ENCODE measurements at regions not wholly inside any gene's neighbourhood (a gene's known extent, or its start where the extent isn't known, plus 50 kb on each side); places are given as distances from the start of the nearest gene placed in this dataset.

DNA sequence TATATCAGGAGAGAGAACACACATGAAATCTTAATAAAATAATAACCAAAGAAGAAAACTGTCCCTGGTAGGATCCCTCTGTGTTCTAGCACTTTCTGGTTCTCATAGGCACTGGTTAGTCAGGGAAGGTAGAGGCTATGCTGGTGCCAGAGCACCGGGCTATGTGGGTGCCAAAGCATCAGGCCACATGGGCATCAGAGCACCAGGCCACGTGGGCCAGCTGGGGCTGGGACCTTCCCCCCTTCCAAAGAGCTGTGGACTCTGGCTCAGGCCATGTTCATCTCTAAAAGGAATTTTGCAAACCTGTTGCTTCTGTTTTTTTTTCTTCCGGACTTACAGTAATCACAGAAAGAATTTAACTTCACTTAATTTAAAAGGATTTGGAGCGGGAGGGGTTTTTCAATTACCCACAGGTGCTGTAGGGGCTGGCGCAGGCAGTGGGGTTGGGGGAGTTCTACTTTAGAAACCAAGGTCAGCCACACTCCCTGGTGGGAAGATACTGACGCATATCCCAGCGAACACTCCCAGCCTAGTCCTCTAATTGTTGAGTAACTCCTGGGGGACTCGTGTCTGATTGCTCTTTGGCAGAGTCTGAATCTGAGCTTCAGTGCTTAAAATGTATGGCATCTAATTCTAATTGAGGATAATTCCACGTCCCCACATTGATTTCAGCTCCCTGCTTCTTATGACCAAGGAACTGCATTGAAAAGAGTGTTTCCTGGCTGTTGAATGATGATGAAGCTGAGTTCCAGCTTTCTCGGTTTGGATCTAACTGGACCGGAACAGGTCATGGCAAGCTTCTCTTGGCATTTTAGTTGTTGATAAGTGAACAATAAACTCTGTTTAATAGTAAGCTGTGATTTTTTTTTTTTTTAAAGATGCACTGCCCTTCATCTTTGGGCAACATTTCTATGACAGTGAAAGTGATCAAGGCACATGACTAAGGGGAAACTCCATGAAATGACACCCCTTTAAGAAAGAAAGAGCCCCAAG is 110.7 kb upstream of the FZD8 start:
- Mint-ChIP-seq H3K4me3 (no peak overlapping the region), H3K27me3 (no peaks in the 10 kb centered on the region), H3K4me1 (no peaks in the 10 kb centered on the region), H3K36me3 (no peaks in the 10 kb centered on the region), H3K27ac (no peak overlapping the region), H3K9me3 (no peaks in the 10 kb centered on the region)
- no peak for ATAC-seq (ENCODE audit: low read depth)
- no peak for DNase-seq (ENCODE audit: low spot score in 2 of 2)

DNA sequence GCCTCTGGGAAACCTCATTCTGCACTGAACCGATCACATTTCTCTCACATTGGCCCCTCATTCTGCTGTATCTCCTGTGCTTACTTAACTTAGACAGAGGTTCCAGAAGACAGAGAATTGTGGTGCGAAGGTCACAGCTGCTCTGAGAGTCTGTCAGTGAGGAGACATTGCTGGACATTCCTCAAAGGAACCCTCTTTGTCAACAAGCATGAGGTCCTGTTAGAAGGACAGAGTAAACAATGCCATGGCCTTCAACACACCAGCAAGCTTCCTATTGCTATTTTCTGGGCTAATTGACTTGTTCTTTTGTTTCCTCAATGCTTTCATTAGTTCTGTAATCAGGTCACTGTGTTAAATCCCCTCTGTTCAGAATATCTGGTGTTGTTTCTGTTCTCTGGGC is 109.3 kb upstream of the FZD8 start:
- H3K4me3 Mint-ChIP-seq, result no peak overlapping the region
- DNase-seq (ENCODE audit: low spot score in 2 of 2) (no peak), ATAC-seq (ENCODE audit: low read depth) (no peak)
- H3K36me3 Mint-ChIP-seq, result no peaks in the 10 kb centered on the region
- no peaks in the 10 kb centered on the region for H3K9me3 Mint-ChIP-seq
- H3K27me3 Mint-ChIP-seq, result peaks cover 3% of the 10 kb centered on the region
- H3K27ac Mint-ChIP-seq, result no peak overlapping the region
- no peaks in the 10 kb centered on the region for H3K4me1 Mint-ChIP-seq

DNA sequence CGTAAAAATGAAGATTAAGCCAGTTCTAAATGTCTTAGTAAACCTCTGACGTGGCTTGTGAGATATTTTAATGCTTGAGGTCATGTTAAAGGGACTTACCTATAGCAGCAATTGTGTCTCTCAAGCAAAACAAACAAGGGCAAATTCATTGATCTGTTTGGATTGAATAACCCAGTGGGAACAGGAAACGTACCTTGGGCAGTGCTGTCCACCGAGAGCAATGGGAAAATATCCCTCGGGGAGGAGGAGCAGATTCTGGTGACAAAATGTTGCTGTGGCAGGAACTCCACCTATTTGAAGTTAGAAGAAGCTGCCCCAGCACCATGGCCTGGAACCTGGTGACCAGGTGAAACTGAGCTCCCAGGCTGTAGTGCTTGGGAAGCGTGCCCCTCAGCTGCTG is 107.1 kb upstream of the FZD8 start:
- DNase-seq (ENCODE audit: low spot score in 2 of 2) (no peak), ATAC-seq (ENCODE audit: low read depth) (no peak)
- Mint-ChIP-seq H3K4me1 (no peaks in the 10 kb centered on the region), H3K27ac (no peak overlapping the region), H3K36me3 (no peaks in the 10 kb centered on the region), H3K9me3 (no peaks in the 10 kb centered on the region), H3K4me3 (no peak overlapping the region), H3K27me3 (peaks cover 3% of the 10 kb centered on the region)

DNA sequence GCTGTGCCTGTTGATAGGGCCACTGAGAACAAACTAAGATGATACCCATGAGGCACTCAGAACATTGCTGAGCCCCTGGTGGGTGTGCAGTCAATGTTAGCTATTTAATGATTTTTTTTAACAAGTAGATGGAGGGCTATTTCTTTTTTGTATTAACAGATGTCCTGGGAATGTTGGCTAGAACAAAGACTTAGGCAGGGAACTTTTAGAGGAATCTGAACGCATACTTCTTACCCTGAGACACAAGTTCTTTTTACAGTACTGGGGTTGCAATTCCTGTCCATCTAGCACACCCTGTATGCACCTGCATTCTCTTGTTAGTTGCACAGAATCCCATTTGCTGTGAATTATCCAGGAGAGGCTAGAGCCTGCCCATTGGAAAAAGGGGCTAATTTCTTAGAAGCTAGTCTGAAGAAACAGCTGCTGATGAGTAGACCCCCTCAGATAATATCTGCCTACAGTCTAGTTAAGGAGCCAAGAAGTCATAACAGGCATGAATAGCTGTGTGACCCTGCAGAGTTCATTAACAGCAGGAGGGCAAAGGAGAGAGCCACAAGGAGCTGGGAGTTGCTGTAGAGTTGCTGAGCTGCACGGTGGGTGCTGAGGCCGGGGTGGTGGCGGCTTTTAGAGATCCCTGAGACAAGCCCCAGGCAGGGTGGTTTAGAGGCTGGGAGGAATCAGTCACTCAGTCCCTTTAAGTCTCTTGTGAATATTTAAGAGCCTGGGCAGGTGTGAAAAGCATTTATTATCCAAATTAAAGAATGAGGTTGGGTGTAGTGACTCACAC is 103.7 kb upstream of the FZD8 start:
- DNase-seq (ENCODE audit: low spot score in 2 of 2) (no peak), ATAC-seq (ENCODE audit: low read depth) (no peak)
- Mint-ChIP-seq H3K4me3 (no peak overlapping the region), H3K27ac (no peak overlapping the region), H3K9me3 (no peaks in the 10 kb centered on the region), H3K27me3 (peaks cover 3% of the 10 kb centered on the region), H3K4me1 (no peaks in the 10 kb centered on the region), H3K36me3 (no peaks in the 10 kb centered on the region)

DNA sequence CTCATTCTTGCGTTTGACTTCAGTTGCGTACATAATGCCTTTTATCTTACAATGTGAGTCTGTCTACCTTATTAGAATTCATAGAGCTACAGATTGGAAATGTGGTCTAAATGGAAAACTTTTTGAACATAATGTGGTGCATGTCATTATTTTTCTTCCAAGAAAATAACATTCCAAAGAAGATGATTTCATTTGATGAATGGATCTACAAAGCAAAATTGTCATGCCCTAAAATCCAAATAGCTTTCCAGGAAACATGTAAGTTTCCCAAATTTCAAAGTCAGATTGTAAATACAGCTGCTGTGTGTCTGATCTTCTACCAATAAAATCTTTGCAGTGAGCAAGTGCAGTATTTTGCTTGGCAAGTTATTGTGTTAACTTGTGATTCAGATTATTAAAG is 101.8 kb upstream of the FZD8 start:
- H3K27ac Mint-ChIP-seq, result no peak overlapping the region
- no peaks in the 10 kb centered on the region for H3K4me1 Mint-ChIP-seq
- DNase-seq (ENCODE audit: low spot score in 2 of 2) (no peak), ATAC-seq (ENCODE audit: low read depth) (no peak)
- H3K9me3 Mint-ChIP-seq, result no peaks in the 10 kb centered on the region
- no peaks in the 10 kb centered on the region for H3K36me3 Mint-ChIP-seq
- peaks cover 5% of the 10 kb centered on the region for H3K27me3 Mint-ChIP-seq
- no peak overlapping the region for H3K4me3 Mint-ChIP-seq

DNA sequence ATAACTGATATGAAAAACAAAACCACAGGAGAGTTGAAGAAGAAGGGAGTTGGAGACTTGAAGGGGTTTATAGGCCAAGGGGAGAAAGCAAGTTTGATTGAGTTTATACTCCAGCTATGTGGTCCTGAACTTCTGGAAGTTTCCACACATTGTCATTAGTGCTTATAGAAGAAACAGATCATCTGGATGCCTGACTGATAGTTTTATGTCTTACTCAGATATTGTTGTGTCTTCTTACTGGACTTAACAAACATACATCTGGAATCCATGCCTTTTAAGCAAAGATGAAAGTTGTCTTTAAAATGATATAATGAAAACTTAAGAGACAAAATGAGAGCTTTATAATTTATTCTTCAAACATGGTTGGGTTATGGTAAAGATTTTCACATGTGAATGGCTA is 101.3 kb upstream of the FZD8 start:
- no peak overlapping the region for H3K4me3 Mint-ChIP-seq
- no peaks in the 10 kb centered on the region for H3K4me1 Mint-ChIP-seq
- ATAC-seq (ENCODE audit: low read depth) (no peak), DNase-seq (ENCODE audit: low spot score in 2 of 2) (no peak)
- no peak overlapping the region for H3K27ac Mint-ChIP-seq
- H3K36me3 Mint-ChIP-seq, result no peaks in the 10 kb centered on the region
- no peaks in the 10 kb centered on the region for H3K9me3 Mint-ChIP-seq
- H3K27me3 Mint-ChIP-seq, result peaks cover 6% of the 10 kb centered on the region

DNA sequence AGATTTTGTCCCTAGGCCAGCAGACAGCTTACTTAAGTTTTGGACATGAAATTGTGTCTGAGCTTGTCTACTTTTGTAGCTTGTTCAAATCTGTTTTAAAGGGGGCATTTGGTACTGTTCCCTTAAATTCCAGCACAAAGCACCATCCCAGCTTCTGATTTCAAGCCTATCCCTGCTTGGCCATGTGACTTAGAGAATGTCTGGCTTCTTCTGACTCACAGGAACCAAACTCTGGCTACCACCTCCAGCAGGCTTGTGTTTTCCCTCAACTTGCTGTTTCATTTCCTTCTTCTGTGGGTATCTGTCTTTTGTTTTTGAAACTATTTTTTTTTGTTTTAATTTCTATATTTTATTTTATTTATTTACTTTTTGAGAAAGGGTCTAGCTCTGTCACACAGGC is 97.9 kb upstream of the FZD8 start:
- no peak for ATAC-seq (ENCODE audit: low read depth)
- Mint-ChIP-seq H3K27me3 (peaks cover 3% of the 10 kb centered on the region), H3K4me1 (no peaks in the 10 kb centered on the region), H3K9me3 (peaks cover 4% of the 10 kb centered on the region), H3K4me3 (no peak overlapping the region), H3K27ac (no peak overlapping the region), H3K36me3 (no peaks in the 10 kb centered on the region)
- no peak for DNase-seq (ENCODE audit: low spot score in 2 of 2)

DNA sequence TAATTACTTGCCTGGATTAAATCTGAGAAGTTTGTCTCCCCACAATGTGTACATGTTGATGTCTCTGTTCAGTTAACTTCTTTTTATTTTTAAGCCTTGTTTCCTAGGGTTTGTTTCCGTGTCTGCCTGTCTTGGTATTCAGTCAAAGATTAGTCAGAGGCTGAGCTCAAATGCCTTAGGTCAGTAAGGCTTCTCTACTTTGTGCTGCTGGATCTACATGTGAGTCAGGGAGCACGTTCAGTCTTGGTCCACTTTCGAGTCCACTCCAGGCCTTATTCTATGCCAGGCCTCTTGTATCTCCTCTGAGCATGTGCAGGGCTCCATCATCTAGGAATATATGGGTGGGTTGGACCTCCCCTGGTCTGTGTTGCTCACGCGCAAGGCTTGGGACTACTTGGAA is 93.3 kb upstream of the FZD8 start:
- no peak overlapping the region for H3K27ac Mint-ChIP-seq
- H3K27me3 Mint-ChIP-seq, result peaks cover 3% of the 10 kb centered on the region
- no peak for DNase-seq (ENCODE audit: low spot score in 2 of 2)
- no peak overlapping the region for H3K4me3 Mint-ChIP-seq
- H3K36me3 Mint-ChIP-seq, result no peaks in the 10 kb centered on the region
- peaks cover 10% of the 10 kb centered on the region for H3K9me3 Mint-ChIP-seq
- no peaks in the 10 kb centered on the region for H3K4me1 Mint-ChIP-seq
- no peak for ATAC-seq (ENCODE audit: low read depth)

DNA sequence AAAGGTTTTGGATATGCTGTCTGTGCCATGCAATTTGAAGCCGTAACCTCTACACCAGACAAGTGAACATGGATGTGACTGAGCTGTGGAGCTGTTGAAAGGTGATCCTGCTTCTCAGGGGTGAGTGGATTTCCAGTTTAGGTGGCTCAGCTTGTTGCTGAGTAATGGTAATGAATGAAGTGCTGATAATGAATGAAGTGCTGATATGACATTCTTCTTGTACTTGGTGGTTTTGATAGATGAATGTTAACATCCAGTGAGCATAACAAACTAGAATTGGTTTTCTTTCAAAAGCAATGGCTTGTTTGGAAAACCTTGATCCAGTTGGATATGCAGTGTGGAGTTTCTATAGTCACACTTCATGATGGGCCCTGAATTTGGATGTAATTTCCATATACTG is 89.7 kb upstream of the FZD8 start:
- Mint-ChIP-seq H3K4me1 (no peaks in the 10 kb centered on the region), H3K4me3 (no peak overlapping the region), H3K9me3 (peaks cover 11% of the 10 kb centered on the region), H3K27me3 (peaks cover 1% of the 10 kb centered on the region), H3K36me3 (no peaks in the 10 kb centered on the region), H3K27ac (no peak overlapping the region)
- ATAC-seq (ENCODE audit: low read depth) (no peak), DNase-seq (ENCODE audit: low spot score in 2 of 2) (no peak)

DNA sequence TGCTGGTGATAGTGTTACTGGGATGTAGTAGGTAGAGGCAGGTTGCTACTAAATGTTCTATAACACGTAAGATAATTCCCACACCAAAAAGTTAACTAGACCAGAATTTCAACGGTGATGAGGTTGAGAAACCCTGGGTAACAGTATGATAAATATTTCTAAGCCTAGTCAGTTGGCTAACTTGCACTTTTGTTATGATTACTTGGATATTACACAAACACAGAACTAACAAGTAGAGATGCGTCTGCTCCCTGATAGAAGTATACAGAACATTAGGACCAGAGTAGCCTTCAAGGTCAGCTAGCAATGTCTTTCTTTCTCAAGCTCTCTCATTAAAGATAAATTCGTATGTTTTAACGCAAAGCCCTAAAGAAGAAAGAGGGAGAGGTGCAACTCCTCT is 86.2 kb upstream of the FZD8 start:
- ATAC-seq (ENCODE audit: low read depth) (no peak), DNase-seq (ENCODE audit: low spot score in 2 of 2) (no peak)
- Mint-ChIP-seq H3K4me3 (no peak overlapping the region), H3K27me3 (peaks cover 4% of the 10 kb centered on the region), H3K27ac (no peak overlapping the region), H3K36me3 (no peaks in the 10 kb centered on the region), H3K4me1 (no peaks in the 10 kb centered on the region), H3K9me3 (peaks cover 6% of the 10 kb centered on the region)

DNA sequence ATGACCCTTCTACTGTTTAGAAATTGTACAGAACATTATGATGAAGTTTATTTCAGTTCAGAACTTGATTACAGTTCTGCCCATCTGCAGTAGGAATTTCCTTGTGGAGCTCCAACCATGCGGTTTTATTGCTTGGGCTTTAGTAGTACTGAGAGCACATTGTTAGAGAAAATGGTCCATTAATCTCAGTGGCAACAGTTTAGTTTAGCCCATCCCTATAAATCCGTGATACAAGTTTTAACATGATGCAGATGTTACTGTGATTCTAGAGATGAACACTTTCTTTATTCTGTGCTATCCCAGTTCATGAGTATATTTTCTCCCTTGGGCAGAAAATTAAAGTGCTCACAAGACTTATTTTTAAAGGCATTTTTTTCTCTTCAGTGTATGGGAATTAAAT is 84.8 kb upstream of the FZD8 start:
- Mint-ChIP-seq H3K27me3 (peaks cover 4% of the 10 kb centered on the region), H3K4me1 (no peaks in the 10 kb centered on the region), H3K27ac (no peak overlapping the region), H3K36me3 (no peaks in the 10 kb centered on the region), H3K9me3 (peaks cover 5% of the 10 kb centered on the region), H3K4me3 (no peak overlapping the region)
- DNase-seq (ENCODE audit: low spot score in 2 of 2), result no peak
- ATAC-seq (ENCODE audit: low read depth), result no peak

DNA sequence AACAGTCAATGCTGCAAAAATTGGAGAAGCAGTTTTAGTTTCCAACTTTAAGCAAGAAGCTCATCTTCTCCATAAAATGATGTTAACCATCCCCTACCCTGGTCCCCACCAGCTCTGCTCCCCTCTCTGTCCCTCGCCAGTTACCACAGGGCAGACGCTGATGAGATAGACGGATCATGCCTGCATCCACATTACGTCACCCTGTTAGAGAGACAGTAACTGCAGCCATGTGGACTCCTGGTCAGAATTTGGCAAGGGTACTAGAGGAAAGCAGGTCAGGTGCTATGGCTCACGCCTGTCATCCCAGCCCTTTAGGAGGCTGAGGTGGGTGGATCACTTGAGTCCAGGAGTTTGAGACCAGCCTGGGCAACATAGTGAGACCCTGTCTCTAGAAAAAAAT is 81.9 kb upstream of the FZD8 start:
- H3K27ac Mint-ChIP-seq, result no peak overlapping the region

DNA sequence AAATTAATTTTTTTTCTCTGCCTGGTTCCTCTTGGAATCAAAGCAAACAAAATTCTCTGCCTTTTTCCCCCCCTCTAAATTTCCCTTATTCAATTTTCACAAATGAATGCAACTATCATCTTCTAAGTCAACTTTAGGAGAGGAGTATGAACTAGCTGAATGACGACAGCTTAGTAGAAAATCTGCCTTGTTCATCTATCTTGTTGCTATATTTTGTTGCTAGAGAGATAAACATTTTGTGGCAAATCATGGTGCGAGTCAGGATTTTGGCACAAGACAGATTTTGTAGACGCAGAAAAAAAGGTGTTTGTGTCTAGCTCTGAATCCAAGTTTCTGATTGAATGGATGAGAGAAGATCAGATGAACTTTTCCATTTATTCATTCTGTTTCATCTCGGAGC is 81.0 kb upstream of the FZD8 start:
- no peak overlapping the region for H3K27ac Mint-ChIP-seq

More for the DNA sequence above, 81.9 kb upstream of the FZD8 start:
- no peak for ATAC-seq (ENCODE audit: low read depth)
- no peak for DNase-seq (ENCODE audit: low spot score in 2 of 2)
- Mint-ChIP-seq H3K36me3 (no peaks in the 10 kb centered on the region), H3K27me3 (peaks cover 6% of the 10 kb centered on the region), H3K4me3 (no peak overlapping the region), H3K4me1 (no peaks in the 10 kb centered on the region), H3K9me3 (no peaks in the 10 kb centered on the region)

DNA sequence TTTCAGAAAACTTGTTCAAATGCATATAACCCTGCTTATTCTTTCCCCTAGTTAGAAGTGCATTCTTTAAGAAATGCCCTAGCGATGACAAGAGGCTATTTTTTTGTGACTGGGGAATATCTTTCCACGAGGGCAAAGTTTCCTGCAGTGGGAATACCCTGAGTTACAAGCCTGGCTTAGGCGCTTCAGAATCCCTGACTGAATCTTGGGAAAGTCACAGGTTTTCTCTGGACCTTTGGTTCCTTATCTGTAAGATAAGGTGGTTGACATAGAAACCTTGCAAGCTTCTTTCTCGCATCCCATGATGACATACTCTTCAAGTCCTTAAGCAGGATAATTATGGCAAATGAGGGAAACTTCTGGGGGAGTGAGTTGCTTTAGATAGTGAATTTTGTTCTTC is 80.5 kb upstream of the FZD8 start:
- no peak for DNase-seq (ENCODE audit: low spot score in 2 of 2)
- ATAC-seq (ENCODE audit: low read depth), result no peak
- H3K4me3 Mint-ChIP-seq, result no peak overlapping the region
- H3K27ac Mint-ChIP-seq, result no peak overlapping the region
- H3K27me3 Mint-ChIP-seq, result peaks cover 6% of the 10 kb centered on the region
- H3K4me1 Mint-ChIP-seq, result no peaks in the 10 kb centered on the region
- H3K36me3 Mint-ChIP-seq, result no peaks in the 10 kb centered on the region
- no peaks in the 10 kb centered on the region for H3K9me3 Mint-ChIP-seq

More for the DNA sequence above, 81.0 kb upstream of the FZD8 start:
- DNase-seq (ENCODE audit: low spot score in 2 of 2) (no peak), ATAC-seq (ENCODE audit: low read depth) (no peak)
- Mint-ChIP-seq H3K4me3 (no peak overlapping the region), H3K27me3 (peaks cover 6% of the 10 kb centered on the region), H3K36me3 (no peaks in the 10 kb centered on the region), H3K9me3 (no peaks in the 10 kb centered on the region), H3K4me1 (no peaks in the 10 kb centered on the region)

Measured in memory B cell (primary cell).